PC-9 (cell line): ENCODE measurements at regions not wholly inside any gene's neighbourhood (a gene's known extent, or its start where the extent isn't known, plus 50 kb on each side); places are given as distances from the start of the nearest gene placed in this dataset.

Source experiments
- EZH2 ChIP-seq: fragments of 200-600 bp; sonication (generic); IDR thresholded peaks from 2 replicates; pipeline ENCODE4 v1.8.0; 2017; ENCODE audit warnings: antibody characterized with exemption, low read depth
- TF ChIP-seq, protein P1 (sequence below): fragments of 200-600 bp; sonication (generic); conservative IDR thresholded peaks from 2 replicates; pipeline ENCODE4 v1.6.1; 2017; ENCODE audit warnings: mixed run types, antibody characterized with exemption, mild to moderate bottlenecking, moderate library complexity

DNA sequence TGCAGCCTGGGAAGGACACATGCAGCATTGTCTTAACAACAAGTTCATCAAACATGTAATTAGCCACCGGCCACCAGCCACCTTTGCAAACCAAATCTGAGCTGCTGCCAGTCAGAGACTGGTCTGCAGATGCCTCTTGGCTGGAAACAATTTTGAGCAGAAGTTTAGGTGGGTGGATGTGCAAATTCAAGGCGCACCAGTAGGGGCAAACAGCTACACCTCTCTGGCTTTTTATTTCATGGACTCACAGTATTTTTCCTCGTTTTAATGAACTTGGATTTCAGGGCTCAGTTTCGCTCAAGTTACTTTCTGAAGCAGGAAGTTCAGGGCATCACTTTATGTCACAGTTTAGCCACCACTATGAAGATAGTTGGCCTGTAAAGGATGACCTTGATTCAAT is 94.3 kb downstream of the OTX2 start:
- TF ChIP-seq, protein P1, sequence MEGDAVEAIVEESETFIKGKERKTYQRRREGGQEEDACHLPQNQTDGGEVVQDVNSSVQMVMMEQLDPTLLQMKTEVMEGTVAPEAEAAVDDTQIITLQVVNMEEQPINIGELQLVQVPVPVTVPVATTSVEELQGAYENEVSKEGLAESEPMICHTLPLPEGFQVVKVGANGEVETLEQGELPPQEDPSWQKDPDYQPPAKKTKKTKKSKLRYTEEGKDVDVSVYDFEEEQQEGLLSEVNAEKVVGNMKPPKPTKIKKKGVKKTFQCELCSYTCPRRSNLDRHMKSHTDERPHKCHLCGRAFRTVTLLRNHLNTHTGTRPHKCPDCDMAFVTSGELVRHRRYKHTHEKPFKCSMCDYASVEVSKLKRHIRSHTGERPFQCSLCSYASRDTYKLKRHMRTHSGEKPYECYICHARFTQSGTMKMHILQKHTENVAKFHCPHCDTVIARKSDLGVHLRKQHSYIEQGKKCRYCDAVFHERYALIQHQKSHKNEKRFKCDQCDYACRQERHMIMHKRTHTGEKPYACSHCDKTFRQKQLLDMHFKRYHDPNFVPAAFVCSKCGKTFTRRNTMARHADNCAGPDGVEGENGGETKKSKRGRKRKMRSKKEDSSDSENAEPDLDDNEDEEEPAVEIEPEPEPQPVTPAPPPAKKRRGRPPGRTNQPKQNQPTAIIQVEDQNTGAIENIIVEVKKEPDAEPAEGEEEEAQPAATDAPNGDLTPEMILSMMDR, result no peak; the same call in 1 of the 2 replicates
- no peak for TF ChIP-seq EZH2
